GM18519 (cell line): ENCODE measurements at regions not wholly inside any gene's neighbourhood (a gene's known extent, or its start where the extent isn't known, plus 50 kb on each side); places are given as distances from the start of the nearest gene placed in this dataset.
"Not testable (repeated sequence)": the region's sequence is repeated elsewhere in the genome, so short reads cannot be mapped to it uniquely, and the experiment has no call there.

Experiments used
- ATAC-seq: cut with Tn5 transposase; IDR thresholded peaks from one replicate; pipeline ENCODE4 v1.9.1; 2021; ENCODE audit warnings: mild to moderate bottlenecking, moderate library complexity; ENCODE audit not compliant: unreplicated experiment, low FRiP score

DNA sequence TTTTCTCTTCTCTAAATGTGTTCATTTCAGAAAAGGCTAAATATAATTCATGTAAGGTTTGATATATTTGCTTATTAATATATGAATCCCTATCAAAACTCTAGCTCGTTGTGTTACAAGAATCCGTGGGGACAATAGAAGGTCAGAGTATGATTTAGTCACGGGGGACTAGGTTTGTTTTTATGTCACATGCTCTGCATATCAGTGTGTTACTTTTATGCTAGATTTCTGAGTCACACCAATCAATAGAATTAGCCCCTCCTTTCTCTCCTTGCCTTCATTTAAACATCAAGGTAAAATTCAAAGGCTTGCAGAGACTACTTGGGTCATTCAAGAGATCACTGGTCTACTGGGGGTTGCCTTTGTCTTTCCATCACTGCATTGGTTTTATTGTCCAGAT is 636.1 kb downstream of the NR2F2 start:
- no peak for ATAC-seq

DNA sequence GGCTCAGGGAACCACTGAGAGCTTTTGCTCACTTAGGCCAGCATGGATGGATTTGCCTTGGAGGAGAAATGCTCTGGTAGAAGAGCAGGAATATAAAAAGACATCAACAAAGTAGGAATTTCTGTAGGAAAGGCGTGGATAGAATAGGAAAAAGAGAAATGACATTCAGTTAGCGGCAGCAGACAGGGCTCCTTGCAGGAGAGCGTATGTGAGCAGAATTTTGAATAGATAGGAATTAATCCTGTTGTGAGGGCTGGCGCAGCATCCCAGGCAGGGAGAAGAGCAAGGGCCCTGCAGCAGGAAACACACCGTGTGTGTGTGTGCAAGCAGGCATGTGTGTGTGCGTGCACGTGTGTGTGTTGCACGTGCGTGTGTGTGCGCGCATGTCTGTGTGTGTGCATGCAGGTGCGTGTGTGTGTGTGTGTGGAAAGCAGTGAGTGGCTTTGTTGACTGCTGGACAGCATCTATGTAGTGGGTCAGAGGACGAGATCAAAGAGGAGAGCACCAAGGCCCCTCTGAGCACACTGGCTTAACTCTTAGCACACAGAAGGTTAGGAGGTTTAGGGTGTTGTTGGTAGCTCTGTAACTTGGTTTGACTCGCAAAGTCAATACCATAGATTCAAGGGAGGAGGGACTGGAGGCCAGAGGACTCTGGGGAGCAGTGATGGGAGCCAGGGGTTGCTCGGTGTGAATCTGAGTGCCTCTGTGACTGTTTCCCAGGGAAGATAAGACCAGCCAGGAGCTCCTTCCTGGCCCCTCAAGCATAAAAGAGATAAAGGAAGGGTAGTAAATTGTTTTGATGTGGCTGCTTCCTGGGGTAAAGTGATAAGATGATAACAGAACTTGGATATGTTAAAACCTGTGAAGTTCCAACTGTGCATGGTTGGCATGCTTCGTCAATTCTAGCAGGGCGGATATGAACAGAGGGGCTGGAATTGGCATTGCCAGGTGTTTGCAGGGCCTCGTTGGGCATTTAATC is 639.5 kb downstream of the NR2F2 start:
- ATAC-seq: no peak

DNA sequence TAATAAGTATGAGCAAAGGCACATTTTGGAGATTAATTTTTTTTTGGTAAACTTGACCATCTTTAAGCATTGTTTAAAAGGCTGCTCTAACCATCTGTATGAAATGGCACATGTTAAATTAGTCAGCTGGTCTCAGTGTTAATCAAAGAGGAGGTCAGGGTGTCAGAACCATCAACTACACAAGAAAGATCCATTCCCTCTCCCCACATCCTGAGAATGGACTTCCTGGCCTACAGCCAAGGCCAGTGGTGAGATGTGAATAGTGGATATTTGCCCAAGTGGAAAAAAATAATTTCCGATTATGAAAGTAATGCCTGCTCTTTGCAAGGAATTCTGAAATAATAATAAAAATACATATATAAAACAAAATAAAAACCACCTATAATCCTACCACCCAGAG is 641.7 kb downstream of the NR2F2 start:
- no peak for ATAC-seq

DNA sequence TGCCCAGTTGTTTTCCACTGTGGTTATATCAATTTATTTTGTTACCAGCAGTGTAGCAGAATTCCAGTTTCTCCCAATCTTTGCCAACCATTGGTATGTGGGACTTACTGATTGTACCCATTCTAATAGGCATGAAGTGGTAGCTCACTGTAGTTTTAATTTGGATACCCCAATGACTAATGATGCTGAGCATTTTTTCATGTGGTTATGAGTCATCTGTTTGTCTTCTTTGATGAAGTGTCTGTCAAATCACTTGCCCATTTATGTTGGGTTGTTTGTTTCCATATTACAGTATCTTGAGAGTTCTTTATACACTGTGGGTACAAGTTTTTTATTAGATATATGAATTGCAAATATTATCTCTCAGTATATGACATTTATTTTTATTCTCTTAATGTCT is 644.3 kb downstream of the NR2F2 start:
- ATAC-seq: no peak

DNA sequence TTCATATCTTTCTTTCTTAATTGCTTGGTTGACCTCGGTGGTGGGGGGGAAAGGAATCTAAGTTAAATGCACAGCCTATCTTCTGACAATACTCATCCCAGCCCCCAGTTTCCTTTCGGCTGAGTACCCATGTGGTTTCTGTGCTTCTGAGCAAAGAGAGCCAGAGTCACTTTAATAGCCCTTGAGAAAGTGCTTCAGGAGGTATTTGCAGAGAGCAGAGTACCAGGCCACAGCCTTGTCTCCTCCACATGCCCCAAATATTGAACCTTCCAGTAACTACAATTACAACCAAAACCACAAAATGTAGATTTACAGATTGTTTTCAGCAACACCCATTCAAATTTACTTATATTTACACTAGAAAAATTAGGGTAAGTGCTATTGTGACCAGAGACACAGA is 647.4 kb downstream of the NR2F2 start:
- ATAC-seq: no peak

DNA sequence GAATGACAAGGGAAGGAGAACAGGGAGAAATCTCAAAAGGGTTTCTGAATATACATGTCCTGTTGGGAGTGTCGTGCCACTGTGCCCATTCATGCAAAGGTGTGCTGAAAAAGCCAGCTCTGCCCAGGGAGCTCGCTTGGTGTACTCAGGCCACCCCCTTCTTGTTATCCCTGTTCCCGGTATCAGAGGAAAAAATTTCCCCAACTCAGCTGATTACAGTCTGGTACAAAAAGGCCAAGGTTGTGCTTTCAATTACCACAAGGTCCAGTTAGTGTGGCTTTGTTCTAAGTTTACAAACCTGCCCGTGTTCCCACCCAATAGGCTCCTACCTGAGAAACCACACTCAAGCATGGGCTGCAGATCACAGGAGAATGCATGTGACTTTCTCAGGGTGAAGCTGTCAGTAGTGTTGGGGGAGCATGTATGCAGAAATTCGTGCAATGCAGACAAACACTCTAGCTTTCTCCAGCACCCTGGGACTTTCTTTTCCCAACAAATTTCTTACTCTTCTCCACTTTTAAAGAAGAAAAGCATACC is 648.5 kb downstream of the NR2F2 start:
- ATAC-seq: no peak

DNA sequence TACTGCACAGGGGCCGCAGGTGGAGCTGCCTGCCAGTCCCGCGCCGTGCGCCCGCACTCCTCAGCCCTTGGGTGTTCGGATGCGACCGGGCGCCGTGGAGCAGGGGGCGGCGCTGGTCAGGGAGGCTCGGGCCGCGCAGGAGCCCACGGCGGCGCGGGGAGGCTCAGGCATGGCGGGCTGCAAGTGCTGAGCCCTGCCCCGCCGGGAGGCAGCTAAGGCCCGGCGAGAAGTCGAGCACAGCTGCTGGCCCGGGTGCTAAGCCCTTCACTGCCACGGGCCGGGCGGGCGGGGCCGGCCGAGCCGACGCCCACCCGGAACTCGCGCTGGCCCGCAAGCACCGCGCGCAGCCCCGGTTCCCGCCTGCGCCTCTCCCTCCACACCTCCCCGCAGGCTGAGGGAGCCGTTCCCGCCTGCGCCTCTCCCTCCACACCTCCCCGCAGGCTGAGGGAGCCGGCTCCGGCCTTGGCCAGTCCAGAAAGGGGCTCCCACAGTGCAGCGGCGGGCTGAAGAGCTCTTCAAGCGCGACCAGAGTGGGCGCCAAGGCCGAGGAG is 653.7 kb downstream of the NR2F2 start:
- ATAC-seq: not testable (repeated sequence)

DNA sequence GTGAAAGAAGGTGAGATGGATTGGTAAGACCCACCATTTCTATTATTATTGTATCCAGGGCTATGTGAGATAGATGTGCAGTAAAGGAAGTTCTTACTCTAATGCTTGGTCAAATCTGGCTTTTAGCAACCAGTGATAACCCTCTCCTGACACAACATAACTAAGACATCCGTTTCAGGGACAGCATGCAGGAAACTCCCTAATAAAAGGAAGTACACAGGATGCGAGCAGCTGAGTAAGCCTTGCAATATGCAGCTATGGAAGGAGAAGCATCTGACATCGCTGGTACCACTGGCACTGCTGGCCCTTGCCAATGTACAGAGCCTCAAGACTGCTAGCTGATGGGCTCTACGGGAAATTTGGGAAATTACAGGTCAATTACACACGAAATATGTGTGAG is 662.3 kb downstream of the NR2F2 start:
- no peak for ATAC-seq

DNA sequence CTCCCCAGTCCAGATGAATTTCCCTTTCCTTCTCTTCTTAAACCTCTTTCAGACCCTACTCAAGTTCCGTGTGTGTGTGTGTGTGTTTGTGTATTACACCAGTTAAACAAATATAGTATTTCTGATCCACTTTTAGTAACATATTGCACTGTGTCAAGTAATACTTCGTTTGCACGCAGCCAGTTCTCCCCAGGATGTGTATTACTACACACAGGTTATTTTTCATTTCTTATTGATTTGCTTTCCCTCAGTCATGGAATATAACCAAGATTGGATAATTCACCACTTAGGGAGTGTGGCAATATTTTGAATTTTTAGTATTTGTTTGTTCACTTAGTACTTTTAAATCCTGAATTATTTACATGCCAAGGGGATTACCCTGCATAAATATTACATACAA is 667.0 kb downstream of the NR2F2 start:
- no peak for ATAC-seq

DNA sequence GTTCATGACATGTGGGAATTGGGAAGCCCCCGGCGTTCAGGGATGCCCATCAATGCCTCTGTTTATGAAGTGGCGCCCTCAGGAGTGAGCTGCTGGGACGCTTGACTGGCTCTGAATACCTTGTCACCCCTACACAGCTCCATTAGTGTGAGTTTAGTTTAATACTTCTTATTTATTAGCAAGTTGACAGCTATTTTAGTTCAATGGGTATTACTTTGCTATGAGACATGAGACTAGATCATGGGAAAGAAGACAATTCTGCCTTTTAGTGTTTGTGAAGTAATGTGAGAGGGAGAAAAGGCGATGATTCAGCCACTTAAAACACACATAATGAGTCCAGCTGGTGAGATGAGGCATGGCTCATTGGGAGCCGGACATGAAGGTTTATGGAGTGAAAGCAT is 678.5 kb downstream of the NR2F2 start:
- no peak for ATAC-seq

DNA sequence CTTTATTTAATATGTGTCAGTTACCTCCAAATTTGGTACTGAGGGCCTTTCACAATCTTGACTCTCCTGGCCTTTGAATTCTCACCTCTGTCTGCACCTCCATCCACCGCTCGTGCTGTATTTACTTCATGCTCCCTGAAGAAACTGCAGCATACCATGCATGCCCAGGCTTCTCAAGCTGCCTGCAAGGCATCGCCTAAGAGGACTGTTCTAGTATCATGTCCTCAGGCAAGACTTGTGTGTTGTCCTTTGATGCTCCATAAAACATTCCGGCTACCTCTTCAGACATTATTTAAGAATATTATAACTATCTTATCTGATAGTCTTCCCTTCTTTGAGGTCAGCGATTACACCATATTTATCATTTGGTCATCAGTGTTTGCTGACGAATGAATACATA is 682.5 kb downstream of the NR2F2 start:
- ATAC-seq: no peak

DNA sequence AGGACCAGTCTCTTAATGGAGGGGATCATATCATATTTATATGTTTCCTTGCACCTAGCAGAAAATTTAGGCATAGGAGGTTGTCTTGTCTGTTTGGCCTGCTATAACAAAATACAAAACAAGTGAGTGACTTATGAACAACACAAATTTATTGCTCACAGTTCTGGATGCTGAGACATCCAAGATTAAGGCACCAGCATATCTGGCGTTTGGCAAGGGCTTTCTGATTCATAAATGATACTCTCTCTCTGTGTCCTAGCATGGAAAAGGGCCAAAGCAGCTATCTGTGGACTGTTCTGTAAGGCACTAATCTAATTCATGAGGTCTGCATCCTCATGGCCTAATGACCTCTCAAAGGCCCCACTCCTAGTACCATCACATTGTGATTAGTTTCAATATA is 683.0 kb downstream of the NR2F2 start:
- no peak for ATAC-seq

DNA sequence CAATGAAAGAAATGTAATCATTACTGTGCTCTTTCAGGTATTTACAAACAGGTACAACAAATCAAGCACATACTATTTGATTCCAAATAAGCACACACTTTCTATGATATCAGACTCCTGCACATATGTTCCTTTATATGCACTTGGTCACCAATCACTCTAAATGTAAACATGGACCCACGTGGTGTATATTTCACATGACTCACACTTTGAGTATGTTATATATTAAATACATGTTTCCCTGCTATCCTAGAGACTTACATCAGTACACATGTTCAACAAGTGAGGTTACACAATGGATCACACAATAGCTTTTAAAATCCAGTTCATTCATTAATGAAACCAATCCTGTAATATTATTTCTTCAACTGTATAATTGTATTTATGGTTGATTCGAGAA is 683.5 kb downstream of the NR2F2 start:
- ATAC-seq: no peak

DNA sequence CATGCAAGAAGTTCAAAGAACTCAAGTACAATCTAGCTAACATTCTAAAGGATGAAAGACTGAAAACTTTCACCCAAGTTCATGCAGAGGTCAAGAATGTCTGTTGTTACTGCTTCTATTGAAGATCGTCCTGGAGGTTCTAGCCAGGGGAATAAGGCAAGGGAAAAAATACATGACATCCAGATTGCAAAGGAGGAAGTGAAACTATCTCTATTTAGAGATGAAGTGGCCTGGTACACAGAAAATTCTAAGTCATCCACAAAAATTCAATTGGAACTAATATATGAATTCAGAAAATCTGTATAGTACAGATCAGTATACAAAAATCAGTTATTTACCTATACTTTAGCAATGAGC is 693.0 kb downstream of the NR2F2 start:
- ATAC-seq: no peak

DNA sequence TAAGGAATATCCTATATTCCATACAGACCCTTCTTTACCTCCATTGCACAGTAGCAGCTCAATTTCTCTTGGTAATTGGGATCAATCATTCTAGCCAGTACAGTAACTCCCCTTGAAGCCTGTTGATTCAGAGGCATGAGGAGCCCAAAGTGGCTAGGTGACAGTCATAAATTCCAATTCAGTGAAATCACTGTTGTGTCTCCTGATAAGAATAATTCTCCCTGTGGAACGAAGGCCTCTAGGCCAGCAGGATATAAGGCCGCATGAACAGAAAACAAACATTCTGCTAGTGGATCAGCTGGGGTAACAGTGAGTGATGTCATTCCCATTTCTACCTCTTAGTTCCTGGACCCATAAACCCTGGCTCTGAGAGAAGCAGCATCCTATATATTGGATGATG is 696.3 kb downstream of the NR2F2 start:
- no peak for ATAC-seq

DNA sequence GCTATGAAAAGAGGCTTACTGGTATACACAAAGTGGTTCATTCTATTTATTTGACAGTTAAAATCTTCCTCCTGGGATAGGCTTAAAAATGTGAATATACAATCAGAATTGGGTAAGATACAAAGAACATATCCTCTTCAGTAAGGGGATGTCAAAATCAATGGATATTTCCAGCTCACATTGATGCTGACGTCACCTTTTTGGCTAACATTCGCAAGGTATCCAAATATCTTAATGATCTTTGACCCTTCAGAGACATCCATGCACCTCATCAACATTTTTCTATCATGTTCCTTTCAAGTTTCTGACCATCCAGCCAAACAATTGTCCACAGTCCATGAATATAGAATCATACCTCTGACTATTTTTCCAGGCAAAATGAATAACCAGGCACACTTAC is 697.3 kb downstream of the NR2F2 start:
- no peak for ATAC-seq

DNA sequence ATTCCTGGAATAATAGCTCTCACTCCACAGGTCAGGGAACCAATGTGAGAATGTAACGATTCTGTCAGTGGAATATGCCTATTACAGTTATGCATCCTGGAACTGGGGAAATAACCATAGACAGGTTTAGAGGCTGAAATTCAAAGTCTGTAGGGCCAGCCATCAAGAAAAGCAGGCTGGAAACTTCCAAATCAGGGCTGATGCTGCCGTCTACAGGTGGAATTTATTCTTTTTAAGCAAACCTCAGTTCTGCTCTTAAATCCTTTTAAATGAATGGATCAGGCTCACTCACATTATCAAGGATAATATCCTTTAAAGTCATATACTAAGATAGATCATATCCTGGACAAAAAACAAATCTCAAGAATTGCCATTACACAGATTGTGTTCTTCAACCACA is 699.8 kb downstream of the NR2F2 start:
- no peak for ATAC-seq

DNA sequence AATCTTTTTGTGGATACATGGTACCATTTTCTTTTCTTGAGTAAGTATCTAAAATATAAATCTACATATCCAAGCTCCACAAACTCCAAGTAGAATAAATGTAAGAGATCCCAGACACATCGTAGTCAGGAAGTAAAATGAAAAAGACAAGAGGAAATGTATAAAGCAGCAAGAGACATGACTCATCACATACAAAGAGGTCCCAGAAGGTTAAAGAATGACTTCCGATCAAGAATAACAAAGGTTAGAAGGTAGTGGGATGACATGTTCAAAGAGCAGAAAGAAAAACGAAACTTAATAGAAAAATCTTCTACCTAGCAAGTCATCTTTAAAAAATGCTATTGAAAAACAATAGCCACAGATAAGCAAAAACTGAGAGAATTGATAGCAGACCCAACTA is 705.8 kb downstream of the NR2F2 start:
- no peak for ATAC-seq

DNA sequence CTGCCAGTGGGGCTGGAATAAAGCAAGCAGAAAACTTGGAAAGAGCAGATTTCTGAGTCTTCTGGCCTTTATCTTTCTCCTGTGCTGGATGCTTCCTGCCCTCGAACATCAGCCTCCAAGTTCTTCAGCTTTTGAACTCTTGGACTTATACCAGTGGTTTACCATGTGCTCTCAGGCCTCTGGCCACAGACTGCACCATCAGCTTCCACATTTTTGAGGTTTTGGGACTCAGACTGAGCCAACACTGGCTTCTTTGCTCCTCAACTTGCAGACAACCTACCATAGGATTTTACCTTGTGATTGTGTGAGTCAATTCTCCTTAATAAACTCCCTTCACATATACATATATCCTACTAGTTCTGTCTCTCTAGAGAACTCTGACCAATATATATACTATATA is 706.6 kb downstream of the NR2F2 start:
- no peak for ATAC-seq

DNA sequence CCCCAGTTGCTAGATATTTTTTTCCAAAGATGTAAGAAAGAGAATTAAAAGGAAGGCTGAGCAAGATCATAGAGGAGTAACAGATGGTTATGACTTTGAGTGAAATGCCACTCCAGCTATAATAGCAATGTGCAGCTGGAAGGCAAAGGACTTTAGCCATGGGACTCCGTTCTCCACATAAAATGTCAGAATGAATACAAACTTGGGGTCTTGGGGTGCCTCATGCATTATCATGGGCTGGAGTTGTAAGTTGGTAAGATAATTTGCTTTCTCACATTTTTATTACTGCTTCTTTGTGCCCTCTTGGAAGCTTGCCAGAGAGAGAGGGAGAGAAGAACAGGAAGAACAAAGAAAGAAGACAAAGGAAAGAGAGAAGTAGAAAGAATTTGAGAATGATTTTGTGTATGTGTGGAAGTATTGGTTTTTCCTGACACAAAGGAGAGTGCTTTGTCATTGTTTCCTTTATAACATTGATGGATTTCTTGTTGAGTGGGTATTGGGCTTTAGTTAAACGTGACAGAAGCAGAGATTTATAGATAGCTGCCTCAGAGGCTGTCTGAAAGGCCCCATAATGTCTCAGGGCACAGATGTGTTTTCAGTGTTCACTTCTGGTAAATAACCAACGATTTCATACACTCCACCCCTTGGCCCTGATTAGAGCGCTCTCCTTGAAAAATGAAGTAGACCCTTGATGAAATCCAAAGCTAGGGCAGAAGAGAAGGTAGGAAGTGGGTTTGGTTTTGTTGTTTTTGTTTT is 715.3 kb downstream of the NR2F2 start:
- no peak for ATAC-seq

DNA sequence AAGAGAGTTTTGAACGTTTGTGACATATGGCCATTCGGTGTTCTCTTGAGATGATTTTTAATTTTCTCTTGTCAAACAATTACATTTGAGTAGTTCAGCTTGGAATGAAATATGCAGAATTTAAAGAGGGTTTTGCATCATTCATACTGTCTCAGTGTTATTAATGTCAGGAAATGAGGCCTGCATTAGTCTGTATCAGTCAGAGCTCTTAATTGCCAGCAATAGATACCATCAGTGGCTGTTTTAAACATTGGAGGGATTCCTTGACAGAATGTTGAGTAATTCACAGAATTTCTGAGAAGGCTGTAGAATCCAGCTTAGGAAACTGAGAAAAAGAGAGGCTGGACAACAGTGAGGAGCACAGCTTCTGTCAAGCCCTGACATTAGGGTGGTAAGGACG is 722.0 kb downstream of the NR2F2 start:
- no peak for ATAC-seq
